ENCODE measurements at regions not wholly inside any gene's neighbourhood (a gene's known extent, or its start where the extent isn't known, plus 50 kb on each side); places are given as distances from the start of the nearest gene placed in this dataset.
"Not testable (repeated sequence)": the region's sequence is repeated elsewhere in the genome, so short reads cannot be mapped to it uniquely, and the experiment has no call there.

GRCh38 chr21:9037588-9038544 is 1483.5 kb upstream of the TPTE start:
- not testable (repeated sequence) for H3K4me3 Mint-ChIP-seq; H3K27me3 Mint-ChIP-seq (ENCODE audit: low read depth in 3 of 3); H3K4me1 Mint-ChIP-seq; DNase-seq; H3K36me3 Mint-ChIP-seq; H3K27ac Mint-ChIP-seq
- peaks cover 0 to 32% (median 11%) of the 10 kb centered on the region in 6 donors for H3K9me3 Mint-ChIP-seq

- not testable (repeated sequence) for H3K4me3 Mint-ChIP-seq; H3K4me1 Mint-ChIP-seq; H3K36me3 Mint-ChIP-seq; DNase-seq; H3K27ac Mint-ChIP-seq; H3K27me3 Mint-ChIP-seq (ENCODE audit: low read depth in 3 of 3)
- H3K9me3 Mint-ChIP-seq: peaks cover 0 to 26% (median 9%) of the 10 kb centered on the region in 6 donors
These were observed 1481.6 kb upstream of the TPTE start for GRCh38 chr21:9039520-9040365.

- not testable (repeated sequence) for DNase-seq; H3K4me3 Mint-ChIP-seq; H3K4me1 Mint-ChIP-seq; H3K36me3 Mint-ChIP-seq; H3K27me3 Mint-ChIP-seq (ENCODE audit: low read depth in 3 of 3); H3K27ac Mint-ChIP-seq
- peaks cover 0 to 26% (median 9%) of the 10 kb centered on the region in 6 donors for H3K9me3 Mint-ChIP-seq
These were observed 1481.0 kb upstream of the TPTE start for GRCh38 chr21:9040406-9040805.

GRCh38 chr21:9041175-9041948 is 1480.0 kb upstream of the TPTE start:
- H3K36me3 Mint-ChIP-seq; DNase-seq; H3K27me3 Mint-ChIP-seq (ENCODE audit: low read depth in 3 of 3); H3K4me1 Mint-ChIP-seq; H3K27ac Mint-ChIP-seq; H3K4me3 Mint-ChIP-seq: not testable (repeated sequence)
- peaks cover 0 to 26% (median 9%) of the 10 kb centered on the region in 6 donors for H3K9me3 Mint-ChIP-seq

DNA sequence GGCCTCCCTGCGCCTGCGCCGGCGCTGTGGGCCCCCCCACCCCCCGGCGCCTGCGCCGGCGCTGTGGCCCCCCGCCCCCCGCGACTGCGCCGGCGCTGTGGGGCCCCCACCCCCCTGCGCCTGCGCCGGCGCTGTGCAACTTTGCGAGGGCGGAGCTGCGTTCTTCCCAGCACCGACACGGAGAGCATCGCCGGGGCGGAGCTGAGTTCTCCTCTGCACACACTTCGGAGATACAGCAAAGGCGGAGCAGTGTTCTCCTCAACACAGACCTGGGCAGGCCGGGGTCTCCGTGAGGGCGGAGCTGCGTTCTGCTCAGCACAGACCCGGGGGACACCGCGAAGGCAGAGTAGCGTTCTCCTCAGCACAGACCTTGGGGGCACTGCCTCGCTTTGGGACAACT is 1478.3 kb upstream of the TPTE start:
- H3K36me3 Mint-ChIP-seq; H3K4me1 Mint-ChIP-seq; DNase-seq; H3K27ac Mint-ChIP-seq; H3K4me3 Mint-ChIP-seq; H3K27me3 Mint-ChIP-seq (ENCODE audit: low read depth in 3 of 3): not testable (repeated sequence)
- H3K9me3 Mint-ChIP-seq: peaks cover 0 to 19% (median 6%) of the 10 kb centered on the region in 6 donors

DNA sequence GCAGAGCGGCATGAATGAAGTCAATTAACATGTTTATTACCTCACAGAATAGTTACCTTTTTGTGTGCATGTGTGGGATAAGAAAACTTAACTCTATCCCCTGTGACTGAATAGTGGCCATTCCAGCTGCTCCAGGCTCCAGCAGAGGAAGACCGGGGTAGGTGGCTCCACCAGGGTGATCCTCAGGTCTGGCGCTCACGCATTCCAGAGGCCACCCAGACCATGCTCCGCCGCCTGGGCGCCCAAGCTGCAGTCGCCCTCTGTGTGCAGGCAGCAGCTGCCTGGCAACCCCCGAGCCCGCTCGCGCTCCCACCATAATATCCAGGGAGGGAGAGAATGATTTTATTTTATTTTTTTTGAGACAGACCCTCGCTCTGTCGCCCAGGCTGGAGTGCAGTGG is 1474.5 kb upstream of the TPTE start:
- not testable (repeated sequence) for H3K4me3 Mint-ChIP-seq

DNA sequence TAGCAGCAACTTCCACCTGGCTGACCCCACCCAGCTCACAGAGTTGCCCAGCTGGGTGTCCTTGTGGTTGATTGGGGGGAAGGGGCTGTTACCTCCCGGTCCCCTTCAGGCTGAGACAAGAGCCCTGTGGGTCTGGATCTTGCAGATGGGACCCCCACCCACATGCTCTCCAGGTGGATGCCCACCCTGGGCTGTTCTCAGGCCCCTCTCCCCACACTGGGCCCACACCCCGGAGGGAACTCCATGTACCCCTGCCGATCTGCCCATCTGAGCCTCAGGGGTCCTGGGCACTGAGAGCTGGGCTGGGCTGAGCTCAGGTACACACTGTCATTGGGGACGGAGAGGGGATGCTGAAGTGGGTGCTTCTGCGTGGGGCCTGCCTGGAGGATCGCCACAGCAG is 1453.9 kb upstream of the TPTE start:
- not testable (repeated sequence) for H3K4me3 Mint-ChIP-seq; H3K4me1 Mint-ChIP-seq; H3K36me3 Mint-ChIP-seq; DNase-seq; H3K27me3 Mint-ChIP-seq (ENCODE audit: low read depth in 3 of 3); H3K27ac Mint-ChIP-seq; H3K9me3 Mint-ChIP-seq

More for the DNA sequence above, 1474.5 kb upstream of the TPTE start:
- not testable (repeated sequence) for DNase-seq; H3K27me3 Mint-ChIP-seq (ENCODE audit: low read depth in 3 of 3); H3K27ac Mint-ChIP-seq; H3K9me3 Mint-ChIP-seq; H3K36me3 Mint-ChIP-seq; H3K4me1 Mint-ChIP-seq

GRCh38 chr21:9068622-9069021 is 1452.8 kb upstream of the TPTE start:
- not testable (repeated sequence) for H3K4me3 Mint-ChIP-seq; H3K9me3 Mint-ChIP-seq; H3K27ac Mint-ChIP-seq; H3K27me3 Mint-ChIP-seq (ENCODE audit: low read depth in 3 of 3); H3K4me1 Mint-ChIP-seq; H3K36me3 Mint-ChIP-seq; DNase-seq

DNA sequence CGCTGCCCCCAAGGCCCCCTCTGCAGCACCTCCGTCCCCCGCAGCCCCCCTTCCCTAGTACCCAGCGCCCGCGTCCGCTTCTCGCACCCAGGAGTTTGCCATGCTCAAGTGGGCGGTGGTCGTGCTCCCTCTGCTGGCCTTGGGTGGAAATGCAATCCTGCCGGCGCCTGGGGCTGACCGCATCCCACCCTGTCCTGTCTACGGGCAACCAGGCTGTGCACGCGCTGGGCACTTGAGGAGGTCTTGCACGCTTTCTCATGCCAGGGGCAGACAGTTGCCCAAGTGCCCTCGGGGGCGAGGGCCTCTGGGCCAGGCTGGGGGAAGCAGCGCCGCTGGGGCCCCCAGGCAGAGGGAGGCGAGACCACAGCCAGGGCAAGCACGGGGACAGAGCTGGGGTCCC is 1450.7 kb upstream of the TPTE start:
- not testable (repeated sequence) for H3K9me3 Mint-ChIP-seq; H3K27me3 Mint-ChIP-seq (ENCODE audit: low read depth in 3 of 3); H3K4me3 Mint-ChIP-seq; H3K36me3 Mint-ChIP-seq; H3K4me1 Mint-ChIP-seq; H3K27ac Mint-ChIP-seq
- DNase-seq: peak in 1 of 3 donors; percentile 4

DNA sequence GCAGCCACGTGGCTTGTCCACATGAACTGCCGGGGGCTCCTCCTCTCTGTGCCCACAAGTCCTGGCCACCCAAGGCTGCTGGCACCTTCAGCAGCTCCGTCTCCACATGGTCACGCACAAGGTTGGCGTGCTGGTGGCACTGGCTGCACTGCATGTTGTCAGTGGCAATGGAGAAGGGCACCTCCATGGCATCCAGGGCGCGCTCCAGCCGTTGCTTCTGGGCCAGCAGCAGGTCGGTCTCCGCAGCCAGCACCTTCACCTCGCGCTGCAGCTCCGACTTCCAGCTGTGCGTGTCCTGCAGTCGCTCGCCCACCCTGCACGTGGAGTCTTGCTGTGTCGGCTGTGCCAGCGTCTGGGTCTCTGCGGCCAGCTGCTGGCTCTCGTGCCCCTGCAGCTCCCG is 1448.4 kb upstream of the TPTE start:
- not testable (repeated sequence) for DNase-seq; H3K27me3 Mint-ChIP-seq (ENCODE audit: low read depth in 3 of 3); H3K4me3 Mint-ChIP-seq; H3K36me3 Mint-ChIP-seq; H3K27ac Mint-ChIP-seq; H3K9me3 Mint-ChIP-seq; H3K4me1 Mint-ChIP-seq

- not testable (repeated sequence) for H3K27me3 Mint-ChIP-seq (ENCODE audit: low read depth in 3 of 3); H3K36me3 Mint-ChIP-seq; H3K9me3 Mint-ChIP-seq; H3K4me1 Mint-ChIP-seq; DNase-seq; H3K27ac Mint-ChIP-seq; H3K4me3 Mint-ChIP-seq
These were observed 1446.6 kb upstream of the TPTE start for GRCh38 chr21:9074772-9075171.

DNA sequence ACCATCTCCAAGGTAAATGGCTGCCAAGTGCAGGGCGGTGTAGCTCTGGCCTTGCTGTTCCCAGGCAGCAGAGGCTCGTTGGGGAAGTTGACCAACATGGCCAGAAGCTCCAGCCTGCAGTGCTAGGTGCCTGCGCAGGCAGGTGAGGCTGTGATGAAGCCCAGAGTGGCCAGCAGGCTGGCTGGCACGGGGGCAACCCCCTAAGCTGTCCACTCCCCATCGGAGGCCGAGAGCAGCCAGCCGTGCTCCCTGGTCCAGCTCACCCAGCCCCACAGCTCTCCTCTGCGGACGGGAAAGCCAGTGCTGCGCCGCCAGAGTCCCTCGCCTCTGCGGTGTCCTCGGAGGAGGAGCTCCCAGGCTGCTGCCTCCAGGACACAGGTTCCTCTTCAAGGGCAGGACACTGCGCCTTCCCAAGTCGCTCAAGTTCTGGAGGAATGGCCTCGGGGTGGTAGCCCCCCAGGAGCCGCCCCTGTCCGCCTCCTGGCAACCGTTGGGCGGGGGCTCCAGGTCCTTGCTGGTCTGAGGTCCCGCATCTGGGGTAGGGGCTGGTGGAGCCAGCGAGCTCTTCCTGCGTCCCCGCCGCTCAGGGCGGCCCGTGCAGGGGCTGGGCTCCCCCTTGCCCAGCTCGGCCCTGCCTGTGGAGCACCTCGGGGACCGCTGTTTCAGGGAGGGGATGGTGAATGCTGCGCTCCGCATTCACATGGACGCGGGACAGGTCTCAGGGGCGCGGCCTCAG is 1438.1 kb upstream of the TPTE start:
- H3K4me1 Mint-ChIP-seq; H3K4me3 Mint-ChIP-seq; H3K9me3 Mint-ChIP-seq; H3K27ac Mint-ChIP-seq; H3K36me3 Mint-ChIP-seq; H3K27me3 Mint-ChIP-seq (ENCODE audit: low read depth in 3 of 3); DNase-seq: not testable (repeated sequence)

DNA sequence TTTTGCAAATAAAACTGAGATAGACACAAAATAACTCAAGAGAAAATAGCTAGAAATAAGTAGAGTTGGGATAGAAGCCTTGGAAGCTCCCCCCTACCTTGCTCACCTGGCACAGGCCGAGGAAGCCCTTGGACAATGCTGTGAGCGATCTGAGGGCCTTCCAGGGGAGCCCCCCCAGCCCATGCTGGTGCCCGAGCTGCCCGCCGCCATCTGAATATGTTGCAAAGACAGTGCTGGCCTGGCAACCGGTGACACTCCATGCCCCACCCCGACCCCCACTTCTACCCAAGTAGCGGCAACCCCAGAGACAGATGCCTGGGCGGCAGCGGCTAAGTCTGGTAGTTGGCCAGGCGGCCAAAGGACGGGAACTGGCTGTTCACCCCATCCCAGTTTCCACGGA is 1435.1 kb upstream of the TPTE start:
- not testable (repeated sequence) for H3K36me3 Mint-ChIP-seq; DNase-seq; H3K4me3 Mint-ChIP-seq; H3K27me3 Mint-ChIP-seq (ENCODE audit: low read depth in 3 of 3); H3K4me1 Mint-ChIP-seq; H3K9me3 Mint-ChIP-seq; H3K27ac Mint-ChIP-seq

Measured in immature natural killer cell (primary cell).